ENCODE measurements at regions not wholly inside any gene's neighbourhood (a gene's known extent, or its start where the extent isn't known, plus 50 kb on each side); places are given as distances from the start of the nearest gene placed in this dataset.

DNA sequence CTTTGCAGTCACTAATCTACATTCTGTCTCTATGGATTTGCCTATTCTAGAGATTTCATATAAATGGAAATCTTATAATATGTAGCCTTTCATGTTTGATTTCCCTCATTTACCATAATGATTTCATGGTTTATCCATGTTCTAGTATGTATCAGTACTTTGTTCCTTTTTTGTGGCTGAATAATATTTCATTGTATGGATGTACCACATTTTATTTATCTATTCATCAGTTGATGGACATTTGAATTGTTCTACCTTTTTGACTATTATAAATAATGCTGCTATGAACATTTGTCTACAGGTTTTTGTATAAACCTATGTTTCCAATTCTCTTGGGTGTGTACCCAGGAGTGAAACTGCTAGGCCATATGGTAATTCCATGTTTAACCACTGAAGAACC lies 221.1 kb downstream of the ICOS start:
- ATAC-seq (ENCODE audit: low read depth) (no peak), DNase-seq (no peak)
- TF ChIP-seq, protein P1, sequence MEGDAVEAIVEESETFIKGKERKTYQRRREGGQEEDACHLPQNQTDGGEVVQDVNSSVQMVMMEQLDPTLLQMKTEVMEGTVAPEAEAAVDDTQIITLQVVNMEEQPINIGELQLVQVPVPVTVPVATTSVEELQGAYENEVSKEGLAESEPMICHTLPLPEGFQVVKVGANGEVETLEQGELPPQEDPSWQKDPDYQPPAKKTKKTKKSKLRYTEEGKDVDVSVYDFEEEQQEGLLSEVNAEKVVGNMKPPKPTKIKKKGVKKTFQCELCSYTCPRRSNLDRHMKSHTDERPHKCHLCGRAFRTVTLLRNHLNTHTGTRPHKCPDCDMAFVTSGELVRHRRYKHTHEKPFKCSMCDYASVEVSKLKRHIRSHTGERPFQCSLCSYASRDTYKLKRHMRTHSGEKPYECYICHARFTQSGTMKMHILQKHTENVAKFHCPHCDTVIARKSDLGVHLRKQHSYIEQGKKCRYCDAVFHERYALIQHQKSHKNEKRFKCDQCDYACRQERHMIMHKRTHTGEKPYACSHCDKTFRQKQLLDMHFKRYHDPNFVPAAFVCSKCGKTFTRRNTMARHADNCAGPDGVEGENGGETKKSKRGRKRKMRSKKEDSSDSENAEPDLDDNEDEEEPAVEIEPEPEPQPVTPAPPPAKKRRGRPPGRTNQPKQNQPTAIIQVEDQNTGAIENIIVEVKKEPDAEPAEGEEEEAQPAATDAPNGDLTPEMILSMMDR (IDR thresholded peaks at IDR 0.05) = no peak
- TF ChIP-seq EZH2 (IDR thresholded peaks at IDR 0.05; ENCODE audit: borderline replicate concordance, insufficient read depth, low read depth, low read length, poor library complexity, severe bottlenecking) = no peak
- POLR2A ChIA-PET = no interaction called here
- Histone ChIP-seq H3K27me3 (replicated peaks in 1 of 4; ENCODE audit: control extremely low read depth in 1 of 4, control insufficient read depth in 3 of 4, insufficient read depth in 4 of 4, low read length in 3 of 4) (no peaks in the 10 kb centered on the region), H3K4me3 (ENCODE audit: control extremely low read depth in 1 of 5, extremely low read depth in 1 of 5, insufficient read depth in 1 of 5, low read depth in 2 of 5, low read length in 4 of 5) (no peak overlapping the region), H3K36me3 (replicated peaks in 1 of 2; ENCODE audit: control extremely low read depth in 1 of 2, control insufficient read depth in 1 of 2, extremely low read depth in 1 of 2, insufficient read depth in 2 of 2, low read length in 1 of 2) (no peaks in the 10 kb centered on the region), H3K27ac (ENCODE audit: low read length in 2 of 2) (no peak overlapping the region), H3K9me3 (ENCODE audit: control extremely low read depth in 1 of 3, control insufficient read depth in 2 of 3, insufficient read depth in 1 of 3, low read length in 2 of 3) (peaks cover 0 to 4% (median 1%) of the 10 kb centered on the region in 3 donors), H3K9ac (ENCODE audit: low read length) (no peak overlapping the region), H3K4me1 (ENCODE audit: control insufficient read depth in 2 of 2, insufficient read depth in 2 of 2, low read length in 2 of 2) (no peaks in the 10 kb centered on the region), H4K20me1 (ENCODE audit: control insufficient read depth, insufficient read depth, low read length, poor library complexity, severe bottlenecking) (no peaks in the 10 kb centered on the region), H3K79me2 (ENCODE audit: control insufficient read depth, insufficient read depth, low read length) (no peaks in the 10 kb centered on the region), H2AFZ (ENCODE audit: insufficient read depth, low read depth, low read length, poor library complexity, severe bottlenecking) (no peak overlapping the region), H3K4me2 (replicated peaks; ENCODE audit: low read depth, low read length, poor library complexity, severe bottlenecking) (no peak overlapping the region)
- Mint-ChIP-seq H3K4me1 (no peaks in the 10 kb centered on the region), H3K4me3 (no peak overlapping the region), H3K27me3 (peaks cover 13% of the 10 kb centered on the region), H3K9me3 (ENCODE audit: insufficient read depth) (peaks cover 7% of the 10 kb centered on the region), H3K27ac (no peak overlapping the region)
- CTCF ChIA-PET = no interaction called here
- intact Hi-C loops (cut with micrococcal nuclease) = no loop called here

DNA sequence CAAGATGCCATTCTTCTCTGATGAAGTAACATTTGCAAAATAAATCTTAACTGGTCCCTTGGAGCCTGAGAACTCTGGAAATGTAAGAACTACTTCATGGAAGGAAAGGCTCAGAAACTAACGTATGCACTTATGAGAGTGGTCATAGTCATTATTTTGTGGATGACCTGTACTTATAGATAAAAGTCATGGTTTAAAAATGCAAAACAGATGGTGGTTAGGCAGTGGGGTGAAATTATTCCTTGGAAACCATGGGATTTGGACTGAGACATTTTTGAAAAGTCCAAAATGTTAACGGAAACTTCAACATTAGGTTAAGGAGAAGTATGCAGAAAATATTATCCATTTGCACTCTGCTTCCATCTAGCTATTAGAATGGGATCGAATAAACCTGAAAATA lies 223.0 kb downstream of the ICOS start:
- Mint-ChIP-seq H3K4me1 (no peaks in the 10 kb centered on the region), H3K9me3 (ENCODE audit: insufficient read depth) (peaks cover 9% of the 10 kb centered on the region), H3K4me3 (no peak overlapping the region), H3K27me3 (peaks cover 13% of the 10 kb centered on the region), H3K27ac (no peak overlapping the region)
- H3K4me1 ChIP-seq (ENCODE audit: control insufficient read depth in 2 of 2, insufficient read depth in 2 of 2, low read length in 2 of 2) = no peaks in the 10 kb centered on the region
- H3K27me3 ChIP-seq (replicated peaks in 1 of 4; ENCODE audit: control extremely low read depth in 1 of 4, control insufficient read depth in 3 of 4, insufficient read depth in 4 of 4, low read length in 3 of 4) = no peaks in the 10 kb centered on the region
- intact Hi-C loops (cut with micrococcal nuclease) = no loop called here
- CTCF ChIA-PET = no interaction called here
- no peak for TF ChIP-seq EZH2 (IDR thresholded peaks at IDR 0.05; ENCODE audit: borderline replicate concordance, insufficient read depth, low read depth, low read length, poor library complexity, severe bottlenecking)
- TF ChIP-seq, protein P1 (IDR thresholded peaks at IDR 0.05) = no peak
- no peak for ATAC-seq (ENCODE audit: low read depth)
- peaks cover 0 to 6% (median 1%) of the 10 kb centered on the region in 3 donors for H3K9me3 ChIP-seq (ENCODE audit: control extremely low read depth in 1 of 3, control insufficient read depth in 2 of 3, insufficient read depth in 1 of 3, low read length in 2 of 3)
- 100% methylated on average over 1 of the region's 3 CpGs for WGBS (ENCODE audit: insufficient coverage)
- no peak for DNase-seq
- H3K4me2 ChIP-seq (replicated peaks; ENCODE audit: low read depth, low read length, poor library complexity, severe bottlenecking) = no peak overlapping the region
- H3K79me2 ChIP-seq (ENCODE audit: control insufficient read depth, insufficient read depth, low read length) = no peaks in the 10 kb centered on the region
- no peak overlapping the region for H3K4me3 ChIP-seq (ENCODE audit: control extremely low read depth in 1 of 5, extremely low read depth in 1 of 5, insufficient read depth in 1 of 5, low read depth in 2 of 5, low read length in 4 of 5)
- no peaks in the 10 kb centered on the region for H3K36me3 ChIP-seq (replicated peaks in 1 of 2; ENCODE audit: control extremely low read depth in 1 of 2, control insufficient read depth in 1 of 2, extremely low read depth in 1 of 2, insufficient read depth in 2 of 2, low read length in 1 of 2)
- H2AFZ ChIP-seq (ENCODE audit: insufficient read depth, low read depth, low read length, poor library complexity, severe bottlenecking) = no peak overlapping the region
- no peak overlapping the region for H3K27ac ChIP-seq (ENCODE audit: low read length in 2 of 2)
- POLR2A ChIA-PET = no interaction called here
- H4K20me1 ChIP-seq (ENCODE audit: control insufficient read depth, insufficient read depth, low read length, poor library complexity, severe bottlenecking) = no peaks in the 10 kb centered on the region
- no peak overlapping the region for H3K9ac ChIP-seq (ENCODE audit: low read length)
